ENCODE measurements at regions not wholly inside any gene's neighbourhood (a gene's known extent, or its start where the extent isn't known, plus 50 kb on each side); places are given as distances from the start of the nearest gene placed in this dataset.
A peak's percentile ranks its signal among the peaks of the same experiment; 100 is the strongest.

- no peak overlapping the region for H3K4me3 ChIP-seq (ENCODE audit: low read depth, low read length)
- TF ChIP-seq CTCF (IDR thresholded peaks at IDR 0.05; ENCODE audit: low read depth, low read length) = peak; percentile 5
- in situ Hi-C loops (cut with HindIII; ENCODE audit: low sequenced_read_pairs) = no loop called here
- peak; percentile 68 for DNase-seq (ENCODE audit: low read depth, low spot score)
Measured at GRCh38 chr1:13992489-13993285, 292.7 kb downstream of the PRDM2 start.

GRCh38 chr1:13994386-13994785, 294.4 kb downstream of the PRDM2 start:
- H3K4me3 ChIP-seq (ENCODE audit: low read depth, low read length) = no peak overlapping the region
- no peak for DNase-seq (ENCODE audit: low read depth, low spot score)
- in situ Hi-C loops (cut with HindIII; ENCODE audit: low sequenced_read_pairs) = no loop called here
- no peak for TF ChIP-seq CTCF (IDR thresholded peaks at IDR 0.05; ENCODE audit: low read depth, low read length)

GRCh38 chr1:13996334-13996733, 296.3 kb downstream of the PRDM2 start:
- no peak overlapping the region for H3K4me3 ChIP-seq (ENCODE audit: low read depth, low read length)
- TF ChIP-seq CTCF (IDR thresholded peaks at IDR 0.05; ENCODE audit: low read depth, low read length) = no peak
- in situ Hi-C loops (cut with HindIII; ENCODE audit: low sequenced_read_pairs) = no loop called here
- no peak for DNase-seq (ENCODE audit: low read depth, low spot score)

GRCh38 chr1:14003552-14003951, 303.6 kb downstream of the PRDM2 start:
- no peak overlapping the region for H3K4me3 ChIP-seq (ENCODE audit: low read depth, low read length)
- DNase-seq (ENCODE audit: low read depth, low spot score) = no peak
- no peak for TF ChIP-seq CTCF (IDR thresholded peaks at IDR 0.05; ENCODE audit: low read depth, low read length)
- in situ Hi-C loops (cut with HindIII; ENCODE audit: low sequenced_read_pairs) = no loop called here

GRCh38 chr1:14009582-14009981, 309.6 kb downstream of the PRDM2 start:
- no peak overlapping the region for H3K4me3 ChIP-seq (ENCODE audit: low read depth, low read length)
- no peak for TF ChIP-seq CTCF (IDR thresholded peaks at IDR 0.05; ENCODE audit: low read depth, low read length)
- in situ Hi-C loops (cut with HindIII; ENCODE audit: low sequenced_read_pairs) = no loop called here
- no peak for DNase-seq (ENCODE audit: low read depth, low spot score)

GRCh38 chr1:14010476-14010875, 310.5 kb downstream of the PRDM2 start:
- in situ Hi-C loops (cut with HindIII; ENCODE audit: low sequenced_read_pairs) = no loop called here
- no peak overlapping the region for H3K4me3 ChIP-seq (ENCODE audit: low read depth, low read length)
- no peak for TF ChIP-seq CTCF (IDR thresholded peaks at IDR 0.05; ENCODE audit: low read depth, low read length)
- no peak for DNase-seq (ENCODE audit: low read depth, low spot score)

Data from astrocyte of the spinal cord (primary cell).